ENCODE measurements at regions not wholly inside any gene's neighbourhood (a gene's known extent, or its start where the extent isn't known, plus 50 kb on each side); places are given as distances from the start of the nearest gene placed in this dataset.

DNA sequence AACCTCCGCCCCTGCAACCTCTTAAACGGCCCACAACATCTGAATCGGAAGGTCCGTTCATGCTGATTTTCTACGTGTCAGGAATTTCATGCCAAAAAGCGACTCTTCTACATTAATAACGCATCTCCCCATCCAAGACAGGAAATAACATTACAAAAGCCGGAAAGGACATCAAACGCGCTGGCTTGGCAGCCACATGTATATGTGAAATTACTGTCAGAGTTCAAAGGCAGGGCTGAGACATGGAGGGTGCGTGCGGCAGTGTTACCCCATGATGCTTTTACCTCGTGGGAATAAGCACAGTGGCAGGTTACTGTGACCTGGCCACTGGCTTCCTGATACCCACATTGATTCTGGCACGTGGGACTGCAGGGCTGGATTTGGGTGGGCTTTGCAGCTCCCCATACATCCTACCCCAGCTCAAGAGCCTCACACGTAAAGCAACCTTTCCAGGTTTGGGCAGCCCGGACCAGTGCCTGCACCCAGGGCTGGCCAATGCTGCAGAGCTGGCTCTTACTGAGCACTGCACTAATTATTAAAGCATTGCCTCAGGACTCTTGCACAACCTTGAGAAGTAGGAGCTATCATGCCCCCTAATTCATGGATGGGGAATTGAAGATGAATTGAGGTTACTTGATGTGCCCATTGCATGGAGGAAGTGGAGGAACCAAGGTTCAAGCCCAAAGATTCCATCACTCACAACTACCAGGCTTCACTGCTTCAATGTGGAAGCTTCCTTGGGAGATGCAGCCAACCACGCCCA, 120.6 kb upstream of the FOXF1 start:
- Mint-ChIP-seq H3K9me3 (peaks cover 0 to 2% of the 10 kb centered on the region in 2 donors), H3K27me3 (peaks cover 9 to 30% of the 10 kb centered on the region in 2 donors), H3K4me1 (no peaks in the 10 kb centered on the region), H3K27ac (no peak overlapping the region), H3K4me3 (no peak overlapping the region), H3K36me3 (no peaks in the 10 kb centered on the region)
- ATAC-seq (replicated peaks) (no peak), DNase-seq (no peak)

DNA sequence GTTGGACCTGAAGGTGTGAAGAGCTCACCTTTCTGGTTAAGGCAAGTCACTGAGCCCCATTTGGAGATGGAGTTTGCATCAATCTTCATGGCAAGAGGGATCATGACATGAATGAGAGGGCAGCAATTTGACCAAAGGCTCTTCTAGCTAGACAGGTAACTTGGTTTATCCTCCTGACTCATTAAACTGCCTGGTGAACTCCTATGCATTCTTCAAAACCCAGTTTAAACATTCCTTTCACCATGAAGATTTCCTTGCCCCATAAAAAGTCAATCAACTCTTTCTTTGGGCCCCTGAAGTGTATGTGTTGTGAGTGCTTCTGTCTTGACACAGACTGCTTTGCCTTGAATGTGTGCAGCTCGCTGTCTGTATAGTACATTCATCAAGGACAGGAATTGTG, 120.0 kb upstream of the FOXF1 start:
- ATAC-seq (replicated peaks), result no peak
- no peaks in the 10 kb centered on the region for H3K36me3 Mint-ChIP-seq
- peaks cover 9 to 25% of the 10 kb centered on the region in 2 donors for H3K27me3 Mint-ChIP-seq
- H3K4me1 Mint-ChIP-seq, result no peaks in the 10 kb centered on the region
- peaks cover 0 to 2% of the 10 kb centered on the region in 2 donors for H3K9me3 Mint-ChIP-seq
- no peak overlapping the region for H3K27ac Mint-ChIP-seq
- DNase-seq, result no peak
- no peak overlapping the region for H3K4me3 Mint-ChIP-seq

DNA sequence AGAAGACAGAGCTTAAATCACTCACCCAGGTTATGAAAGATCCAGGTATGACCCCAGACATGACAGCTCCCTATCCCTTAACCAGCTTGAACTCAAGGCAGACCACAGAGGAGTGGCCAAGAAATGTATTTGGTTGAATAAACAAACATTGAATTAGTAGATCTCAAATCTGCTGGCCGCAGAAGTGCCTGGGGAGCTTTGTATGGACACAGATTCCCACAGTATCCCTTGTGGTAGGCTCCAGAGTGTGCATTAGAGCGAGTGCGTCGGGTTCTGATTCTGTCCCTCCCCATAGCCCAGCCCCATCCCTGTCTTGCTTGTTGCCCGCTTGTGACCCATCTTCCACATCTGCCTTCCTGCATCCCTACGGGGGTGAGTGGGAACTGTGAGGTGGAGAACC, 118.8 kb upstream of the FOXF1 start:
- H3K4me1 Mint-ChIP-seq, result no peaks in the 10 kb centered on the region
- no peak overlapping the region for H3K4me3 Mint-ChIP-seq
- H3K9me3 Mint-ChIP-seq, result peaks cover 0 to 2% of the 10 kb centered on the region in 2 donors
- H3K27me3 Mint-ChIP-seq, result peaks cover 9 to 18% of the 10 kb centered on the region in 2 donors
- H3K27ac Mint-ChIP-seq, result no peak overlapping the region
- no peaks in the 10 kb centered on the region for H3K36me3 Mint-ChIP-seq
- no peak for ATAC-seq (replicated peaks)
- no peak for DNase-seq

DNA sequence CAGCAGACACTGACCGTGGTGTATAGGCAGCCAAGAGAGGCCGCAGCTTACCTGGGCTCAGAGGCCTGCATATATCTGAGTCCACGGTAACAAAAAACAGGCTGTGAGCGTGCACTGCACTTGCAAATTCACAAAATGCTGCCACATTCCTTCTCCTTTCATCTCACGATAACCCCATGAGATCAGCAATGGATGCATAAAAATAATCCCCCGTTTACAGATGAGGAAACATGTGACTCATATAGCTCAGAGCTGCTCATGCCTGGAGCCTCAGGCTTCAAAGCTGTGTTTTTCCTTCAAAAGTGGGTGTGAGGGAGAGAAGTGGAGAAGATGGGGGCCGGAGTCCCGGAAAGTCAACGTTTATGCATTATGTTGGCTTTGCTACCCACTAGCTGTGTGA, 118.3 kb upstream of the FOXF1 start:
- Mint-ChIP-seq H3K9me3 (peaks cover 0 to 2% of the 10 kb centered on the region in 2 donors), H3K36me3 (no peaks in the 10 kb centered on the region), H3K27me3 (peaks cover 9 to 16% of the 10 kb centered on the region in 2 donors), H3K4me3 (no peak overlapping the region), H3K4me1 (no peaks in the 10 kb centered on the region), H3K27ac (no peak overlapping the region)
- ATAC-seq (replicated peaks) (no peak), DNase-seq (no peak)

DNA sequence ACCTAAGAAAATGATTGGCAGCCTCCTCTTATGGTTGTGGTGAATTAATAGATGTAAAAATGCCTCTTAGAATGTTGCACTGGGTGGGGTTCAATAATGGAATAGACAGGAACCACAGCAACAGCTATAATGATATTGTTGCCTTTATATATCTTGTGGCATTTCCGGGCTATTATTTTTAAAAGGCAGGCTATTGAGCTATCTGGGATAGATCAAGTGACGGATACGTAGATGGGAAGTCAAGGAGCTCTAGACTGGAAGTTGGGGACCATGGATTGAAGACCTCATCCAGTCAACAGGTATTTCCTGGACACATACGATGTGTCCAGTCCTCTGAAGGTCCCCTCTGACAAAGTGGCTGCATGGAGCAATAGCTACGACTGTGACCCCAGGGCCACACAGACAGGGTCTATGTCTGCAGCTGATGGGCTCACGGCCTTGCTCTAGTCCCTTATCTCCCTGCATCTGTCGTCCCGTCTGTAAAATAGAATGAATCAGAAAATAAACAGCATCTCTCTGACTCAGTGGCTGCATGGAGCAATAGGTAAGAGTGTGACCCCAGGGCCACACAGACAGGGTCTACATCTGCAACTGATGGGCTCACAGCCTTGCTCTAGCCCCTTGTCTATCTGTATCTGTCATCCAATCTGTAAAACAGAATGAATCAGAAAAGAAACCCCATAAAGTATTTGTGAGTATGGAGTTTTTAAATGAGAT, 117.7 kb upstream of the FOXF1 start:
- peaks cover 6 to 13% of the 10 kb centered on the region in 2 donors for H3K27me3 Mint-ChIP-seq
- DNase-seq (no peak), ATAC-seq (replicated peaks) (no peak)
- no peak overlapping the region for H3K4me3 Mint-ChIP-seq
- no peaks in the 10 kb centered on the region for H3K36me3 Mint-ChIP-seq
- H3K27ac Mint-ChIP-seq, result no peak overlapping the region
- peaks cover 0 to 2% of the 10 kb centered on the region in 2 donors for H3K9me3 Mint-ChIP-seq
- no peaks in the 10 kb centered on the region for H3K4me1 Mint-ChIP-seq

DNA sequence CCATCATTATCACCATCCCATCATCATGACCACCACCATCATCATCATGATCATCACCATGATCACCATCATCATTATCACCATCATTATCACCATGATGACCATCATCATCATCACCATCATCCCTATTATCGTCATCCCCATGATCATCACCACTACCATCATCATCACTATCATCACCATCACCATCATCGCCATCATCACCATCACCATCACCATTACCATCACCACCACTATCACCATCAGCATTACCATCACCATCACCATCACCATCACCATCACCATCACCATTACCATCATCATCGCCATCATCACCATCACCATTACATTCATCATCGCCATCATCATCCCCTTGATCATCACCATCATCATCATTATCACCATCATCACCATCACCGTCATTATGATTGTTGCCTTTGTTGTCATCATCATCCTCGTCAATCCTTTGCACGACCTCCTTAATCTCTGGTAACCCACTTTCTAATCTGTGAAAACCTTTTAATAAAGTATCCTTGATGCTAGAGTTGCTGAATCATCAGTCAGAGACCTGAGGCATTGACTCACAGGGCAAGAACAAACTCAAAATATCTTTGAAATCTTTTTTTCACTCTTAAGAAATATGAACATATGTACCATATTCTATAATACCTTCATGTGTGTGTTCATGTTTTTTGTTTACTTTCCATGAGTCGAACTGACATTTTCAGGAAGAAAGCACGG, 116.3 kb upstream of the FOXF1 start:
- DNase-seq, result no peak
- Mint-ChIP-seq H3K9me3 (no peaks in the 10 kb centered on the region), H3K27ac (no peak overlapping the region), H3K27me3 (peaks cover 0 to 4% of the 10 kb centered on the region in 2 donors), H3K36me3 (no peaks in the 10 kb centered on the region), H3K4me3 (no peak overlapping the region), H3K4me1 (no peaks in the 10 kb centered on the region)
- ATAC-seq (replicated peaks), result no peak

DNA sequence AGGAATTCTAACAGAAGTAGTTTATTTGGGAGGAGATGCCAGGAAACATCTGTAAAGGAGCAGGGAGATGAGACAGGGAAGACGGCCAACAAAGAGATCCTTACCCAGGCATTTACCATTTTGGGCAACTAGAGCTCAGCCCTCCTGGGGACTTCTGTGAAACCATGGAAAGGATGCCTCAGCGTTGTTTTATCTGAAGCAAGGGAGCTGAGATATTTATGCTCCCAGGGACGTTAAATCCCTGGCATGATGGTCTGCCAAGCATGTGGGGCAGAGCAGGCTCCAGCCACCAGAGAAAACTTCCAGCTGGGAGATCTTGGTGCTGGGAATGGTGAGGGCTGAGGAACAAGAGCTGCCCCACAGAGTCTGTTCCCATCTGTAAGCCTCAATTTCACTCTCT, 114.8 kb upstream of the FOXF1 start:
- Mint-ChIP-seq H3K4me3 (no peak overlapping the region), H3K36me3 (no peaks in the 10 kb centered on the region), H3K9me3 (no peaks in the 10 kb centered on the region), H3K27ac (no peak overlapping the region), H3K27me3 (peaks cover 0 to 4% of the 10 kb centered on the region in 2 donors), H3K4me1 (no peaks in the 10 kb centered on the region)
- ATAC-seq (replicated peaks) (no peak), DNase-seq (no peak)

DNA sequence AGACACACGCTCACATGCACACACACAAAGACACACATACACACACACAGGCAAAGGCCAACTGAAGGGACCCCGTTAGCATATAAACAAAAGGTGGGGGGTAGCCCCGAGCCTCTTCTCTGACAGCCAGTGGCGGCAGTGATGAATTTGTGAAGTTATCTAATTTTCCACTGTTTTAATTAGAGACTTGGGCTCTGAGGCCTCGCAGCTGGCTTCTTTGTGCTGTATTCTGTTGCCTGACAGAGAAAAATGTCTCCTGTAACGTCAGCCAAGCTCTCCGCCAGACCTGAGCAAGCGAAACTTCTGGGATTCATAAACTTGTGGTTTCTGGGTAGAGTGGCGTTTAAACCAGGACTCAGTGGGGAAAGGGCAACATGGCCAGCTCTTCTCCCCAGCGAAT, 113.9 kb upstream of the FOXF1 start:
- DNase-seq, result no peak
- H3K4me1 Mint-ChIP-seq, result no peaks in the 10 kb centered on the region
- no peak overlapping the region for H3K4me3 Mint-ChIP-seq
- H3K27me3 Mint-ChIP-seq, result peaks cover under 1 to 4% of the 10 kb centered on the region in 2 donors
- no peak overlapping the region for H3K27ac Mint-ChIP-seq
- H3K36me3 Mint-ChIP-seq, result no peaks in the 10 kb centered on the region
- ATAC-seq (replicated peaks), result no peak
- H3K9me3 Mint-ChIP-seq, result no peaks in the 10 kb centered on the region

DNA sequence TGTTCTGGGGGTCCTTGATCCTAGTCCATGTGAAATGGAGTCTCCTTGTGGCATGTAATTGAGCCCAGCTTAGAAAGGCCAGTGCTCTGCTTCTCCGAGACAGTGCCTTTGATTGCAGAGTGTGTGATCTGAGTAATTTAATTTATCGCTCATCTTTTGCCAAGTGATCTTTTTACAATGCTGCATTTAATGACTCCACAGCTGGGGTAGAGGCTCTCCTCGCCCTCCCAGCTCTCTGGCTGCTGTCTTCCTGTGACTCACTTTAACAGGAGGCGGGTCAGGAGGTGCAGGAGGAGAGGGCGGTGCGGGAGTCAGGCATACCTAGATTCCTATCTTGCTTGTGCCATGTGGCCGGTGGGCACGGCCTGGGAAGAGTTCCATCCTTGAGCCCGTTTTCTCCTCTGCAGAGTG, 113.4 kb upstream of the FOXF1 start:
- no peak for DNase-seq
- Mint-ChIP-seq H3K4me3 (no peak overlapping the region), H3K4me1 (no peaks in the 10 kb centered on the region), H3K9me3 (no peaks in the 10 kb centered on the region), H3K36me3 (no peaks in the 10 kb centered on the region), H3K27ac (no peak overlapping the region), H3K27me3 (peaks cover 4 to 5% of the 10 kb centered on the region in 2 donors)
- no peak for ATAC-seq (replicated peaks)

DNA sequence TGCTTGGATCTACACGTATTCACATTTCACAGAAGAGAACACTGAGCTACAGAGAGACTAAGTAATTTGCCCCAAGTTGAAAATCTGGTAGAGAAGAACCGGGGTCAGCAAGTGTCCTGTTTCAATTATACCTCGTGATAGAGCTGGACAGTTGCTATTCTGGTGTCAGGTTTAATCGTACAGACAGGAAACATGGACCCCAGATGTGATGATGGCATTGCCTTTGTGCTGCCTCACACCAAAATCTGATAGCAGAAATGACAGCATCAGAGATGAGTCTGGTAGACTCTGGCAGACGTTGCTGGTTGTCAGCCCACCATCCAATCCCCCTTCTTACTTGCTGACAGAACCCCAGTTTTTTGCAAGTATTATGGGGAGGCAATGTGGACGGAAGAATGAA, 112.1 kb upstream of the FOXF1 start:
- Mint-ChIP-seq H3K27ac (no peak overlapping the region), H3K4me3 (no peak overlapping the region), H3K9me3 (no peaks in the 10 kb centered on the region), H3K27me3 (peaks cover 6 to 8% of the 10 kb centered on the region in 2 donors), H3K4me1 (no peaks in the 10 kb centered on the region), H3K36me3 (no peaks in the 10 kb centered on the region)
- DNase-seq (no peak), ATAC-seq (replicated peaks) (no peak)

GRCh38 chr16:86398622-86399021, 111.7 kb upstream of the FOXF1 start:
- H3K4me1 Mint-ChIP-seq, result no peaks in the 10 kb centered on the region
- H3K4me3 Mint-ChIP-seq, result no peak overlapping the region
- H3K27ac Mint-ChIP-seq, result no peak overlapping the region
- peaks cover 6 to 8% of the 10 kb centered on the region in 2 donors for H3K27me3 Mint-ChIP-seq
- no peak for ATAC-seq (replicated peaks)
- DNase-seq, result no peak
- no peaks in the 10 kb centered on the region for H3K36me3 Mint-ChIP-seq
- H3K9me3 Mint-ChIP-seq, result no peaks in the 10 kb centered on the region

DNA sequence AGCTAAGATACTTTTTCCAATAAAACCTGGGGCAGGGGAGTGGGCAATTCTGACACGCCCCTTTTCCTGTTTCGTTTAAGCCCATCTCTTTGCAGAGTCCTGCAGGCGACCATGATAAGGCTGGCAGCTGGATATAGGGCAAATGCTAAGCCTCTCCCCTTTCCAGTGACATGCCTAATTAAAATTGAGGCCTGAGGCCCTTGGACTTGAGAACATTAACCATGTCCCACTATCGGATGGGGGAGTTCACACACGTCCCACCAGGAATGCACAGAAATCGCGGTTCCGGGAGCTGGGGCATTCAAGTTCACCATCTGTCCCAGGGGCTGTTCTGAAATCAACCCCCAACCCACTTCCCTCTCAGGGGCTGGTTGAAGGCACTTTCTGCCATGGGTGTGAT, 109.2 kb upstream of the FOXF1 start:
- H3K27me3 Mint-ChIP-seq, result peaks cover 16 to 19% of the 10 kb centered on the region in 2 donors
- H3K4me3 Mint-ChIP-seq, result no peak overlapping the region
- no peaks in the 10 kb centered on the region for H3K4me1 Mint-ChIP-seq
- no peaks in the 10 kb centered on the region for H3K9me3 Mint-ChIP-seq
- no peak overlapping the region for H3K27ac Mint-ChIP-seq
- ATAC-seq (replicated peaks) (no peak), DNase-seq (no peak)
- no peaks in the 10 kb centered on the region for H3K36me3 Mint-ChIP-seq

DNA sequence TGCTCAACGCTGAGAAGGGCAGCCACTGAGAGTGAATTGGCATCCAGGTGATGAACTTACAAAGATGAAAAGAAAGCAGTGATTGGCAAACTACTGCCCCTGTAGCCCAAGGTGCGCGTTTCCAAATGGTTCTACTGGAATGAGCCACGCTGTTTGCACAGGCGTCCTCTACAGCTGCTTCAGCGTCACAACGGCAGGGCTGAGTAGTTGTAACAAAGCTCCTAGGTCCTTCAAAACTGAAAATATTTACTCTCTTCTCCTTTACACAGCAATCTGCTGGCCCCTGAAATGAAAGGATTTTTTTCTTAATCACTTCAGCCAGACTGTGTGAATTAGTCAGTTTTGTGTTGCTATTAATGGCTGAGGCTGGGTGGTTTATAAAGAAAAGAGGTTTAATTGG, 107.2 kb upstream of the FOXF1 start:
- ATAC-seq (replicated peaks), result no peak
- no peak overlapping the region for H3K4me3 Mint-ChIP-seq
- peaks cover 12 to 19% of the 10 kb centered on the region in 2 donors for H3K27me3 Mint-ChIP-seq
- H3K36me3 Mint-ChIP-seq, result no peaks in the 10 kb centered on the region
- H3K4me1 Mint-ChIP-seq, result no peaks in the 10 kb centered on the region
- H3K27ac Mint-ChIP-seq, result no peak overlapping the region
- no peak for DNase-seq
- H3K9me3 Mint-ChIP-seq, result no peaks in the 10 kb centered on the region

- H3K4me1 Mint-ChIP-seq, result no peaks in the 10 kb centered on the region
- H3K36me3 Mint-ChIP-seq, result no peaks in the 10 kb centered on the region
- H3K27ac Mint-ChIP-seq, result no peak overlapping the region
- H3K27me3 Mint-ChIP-seq, result peaks cover 14 to 23% of the 10 kb centered on the region in 2 donors
- H3K9me3 Mint-ChIP-seq, result no peaks in the 10 kb centered on the region
- H3K4me3 Mint-ChIP-seq, result no peak overlapping the region
- ATAC-seq (replicated peaks), result no peak
- DNase-seq, result no peak
Measured at GRCh38 chr16:86403541-86404163, 106.7 kb upstream of the FOXF1 start.

Data from stimulated activated naive B cell treated with anti-CD40 and anti-IgM and Interleukin-4, amounts not matched to agents 10 μg/mL and 1 μg/mL and 100 μg/mL, for 72 hours (primary cell).